ENCODE measurements at regions not wholly inside any gene's neighbourhood (a gene's known extent, or its start where the extent isn't known, plus 50 kb on each side); places are given as distances from the start of the nearest gene placed in this dataset.

GRCh38 chr2:104179644-104180043 lies 674.3 kb upstream of the POU3F3 start:
- DNase-seq, result no peak

GRCh38 chr2:104200533-104201168 lies 653.3 kb upstream of the POU3F3 start:
- DNase-seq, result no peak

- no peak for DNase-seq
Measured at GRCh38 chr2:104213758-104214157, 640.2 kb upstream of the POU3F3 start.

- DNase-seq, result no peak
Measured at GRCh38 chr2:104215269-104216161, 638.4 kb upstream of the POU3F3 start.

- no peak for DNase-seq
Measured at GRCh38 chr2:104233591-104233990, 620.3 kb upstream of the POU3F3 start.

- no peak for DNase-seq
Measured at GRCh38 chr2:104236491-104236890, 617.4 kb upstream of the POU3F3 start.

- no peak for DNase-seq
Measured at GRCh38 chr2:104240984-104241383, 612.9 kb upstream of the POU3F3 start.

GRCh38 chr2:104249629-104250028 lies 604.3 kb upstream of the POU3F3 start:
- DNase-seq, result no peak

GRCh38 chr2:104250635-104251034 lies 603.3 kb upstream of the POU3F3 start:
- DNase-seq, result no peak

GRCh38 chr2:104254017-104254416 lies 599.9 kb upstream of the POU3F3 start:
- no peak for DNase-seq

- DNase-seq, result no peak
Measured at GRCh38 chr2:104262714-104263113, 591.2 kb upstream of the POU3F3 start.

- DNase-seq, result no peak
Measured at GRCh38 chr2:104279646-104280045, 574.3 kb upstream of the POU3F3 start.

- no peak for DNase-seq
Measured at GRCh38 chr2:104280216-104280615, 573.7 kb upstream of the POU3F3 start.

- DNase-seq, result no peak
Measured at GRCh38 chr2:104286841-104287240, 567.1 kb upstream of the POU3F3 start.

GRCh38 chr2:104289651-104290565 lies 564.0 kb upstream of the POU3F3 start:
- DNase-seq, result no peak

- DNase-seq, result no peak
Measured at GRCh38 chr2:104290566-104290891, 563.4 kb upstream of the POU3F3 start.

- DNase-seq, result no peak
Measured at GRCh38 chr2:104312684-104313083, 541.2 kb upstream of the POU3F3 start.

GRCh38 chr2:104318001-104318665 lies 535.8 kb upstream of the POU3F3 start:
- no peak for DNase-seq

- DNase-seq, result no peak
Measured at GRCh38 chr2:104321116-104321795, 532.7 kb upstream of the POU3F3 start.

- DNase-seq, result no peak
Measured at GRCh38 chr2:104321796-104322349, 532.0 kb upstream of the POU3F3 start.

GRCh38 chr2:104332731-104333130 lies 521.2 kb upstream of the POU3F3 start:
- no peak for DNase-seq

- no peak for DNase-seq
Measured at GRCh38 chr2:104337869-104338268, 516.0 kb upstream of the POU3F3 start.
